SU-DHL-6 (cell line): ENCODE measurements at regions not wholly inside any gene's neighbourhood (a gene's known extent, or its start where the extent isn't known, plus 50 kb on each side); places are given as distances from the start of the nearest gene placed in this dataset.

Source experiments
- EZH2phosphoT487 ChIP-seq: fragments of 200-600 bp; sonication (generic), shearing (Covaris generic); conservative IDR thresholded peaks from 2 replicates; pipeline ENCODE4 v1.6.1; 2018; ENCODE audit warnings: mild to moderate bottlenecking, antibody characterized with exemption, low read length, moderate library complexity, mixed read lengths
- TF ChIP-seq, protein P1 (sequence below): fragments of 200-600 bp; sonication (generic); IDR thresholded peaks from one replicate; pipeline ENCODE4 v1.5.1; 2017; ENCODE audit warnings: antibody characterized with exemption, mild to moderate bottlenecking, low read length, moderate library complexity; ENCODE audit not compliant: insufficient read depth, poor library complexity, severe bottlenecking

DNA sequence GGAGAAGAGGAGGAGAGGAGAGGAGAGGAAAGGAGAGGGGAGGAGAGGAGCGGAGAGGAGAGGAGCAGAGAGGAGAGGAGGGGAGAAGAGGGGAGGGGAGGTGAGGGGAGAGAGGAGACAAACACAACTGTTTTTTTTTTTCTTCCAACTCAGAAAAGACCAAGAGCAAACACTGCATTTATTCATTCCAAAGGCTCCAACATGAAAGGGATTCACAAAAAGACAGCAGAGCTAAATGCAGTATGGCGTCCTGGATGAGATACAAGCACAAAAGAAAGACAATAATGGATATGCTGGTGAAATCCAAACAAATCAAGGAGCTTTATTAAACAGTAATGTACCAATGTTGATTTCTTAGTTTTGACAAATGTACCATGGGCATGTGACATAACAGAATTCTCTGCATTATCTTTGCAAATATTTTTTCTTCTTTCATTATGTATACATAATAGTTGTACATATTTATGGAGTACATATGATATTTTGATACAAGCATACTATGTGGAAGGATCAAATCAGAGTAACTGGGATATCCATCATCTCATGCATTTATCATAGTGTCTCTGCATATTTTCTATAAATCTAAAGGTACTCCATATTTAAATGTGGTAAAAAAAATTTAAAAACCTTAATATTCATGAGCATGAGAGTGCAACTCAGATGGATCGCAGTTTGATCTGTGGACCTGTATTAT lies 204.6 kb downstream of the CBLN4 start:
- TF ChIP-seq, protein P1, sequence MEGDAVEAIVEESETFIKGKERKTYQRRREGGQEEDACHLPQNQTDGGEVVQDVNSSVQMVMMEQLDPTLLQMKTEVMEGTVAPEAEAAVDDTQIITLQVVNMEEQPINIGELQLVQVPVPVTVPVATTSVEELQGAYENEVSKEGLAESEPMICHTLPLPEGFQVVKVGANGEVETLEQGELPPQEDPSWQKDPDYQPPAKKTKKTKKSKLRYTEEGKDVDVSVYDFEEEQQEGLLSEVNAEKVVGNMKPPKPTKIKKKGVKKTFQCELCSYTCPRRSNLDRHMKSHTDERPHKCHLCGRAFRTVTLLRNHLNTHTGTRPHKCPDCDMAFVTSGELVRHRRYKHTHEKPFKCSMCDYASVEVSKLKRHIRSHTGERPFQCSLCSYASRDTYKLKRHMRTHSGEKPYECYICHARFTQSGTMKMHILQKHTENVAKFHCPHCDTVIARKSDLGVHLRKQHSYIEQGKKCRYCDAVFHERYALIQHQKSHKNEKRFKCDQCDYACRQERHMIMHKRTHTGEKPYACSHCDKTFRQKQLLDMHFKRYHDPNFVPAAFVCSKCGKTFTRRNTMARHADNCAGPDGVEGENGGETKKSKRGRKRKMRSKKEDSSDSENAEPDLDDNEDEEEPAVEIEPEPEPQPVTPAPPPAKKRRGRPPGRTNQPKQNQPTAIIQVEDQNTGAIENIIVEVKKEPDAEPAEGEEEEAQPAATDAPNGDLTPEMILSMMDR, result no peak
- TF ChIP-seq EZH2phosphoT487, result no peak
